Suprapubic skin (tissue), 4 donors: ENCODE measurements at regions not wholly inside any gene's neighbourhood (a gene's known extent, or its start where the extent isn't known, plus 50 kb on each side); places are given as distances from the start of the nearest gene placed in this dataset.

Experiments used
- DNase-seq, 2 donors: peaks; one replicate each; pipeline ENCODE4 v3.0.0-alpha.2; 2019; ENCODE audit warnings: low spot score in 2 of 2
- H3K27ac ChIP-seq: fragments of 200-600 bp; sonication (generic); one replicate; pipeline ENCODE4 v1.5.1; 2019
- H3K27me3 ChIP-seq: fragments of 200-600 bp; sonication (generic); one replicate; pipeline ENCODE4 v1.5.1; 2019
- H3K36me3 ChIP-seq: fragments of 200-600 bp; sonication (generic); one replicate; pipeline ENCODE4 v1.5.1; 2019
- H3K4me1 ChIP-seq: fragments of 200-600 bp; sonication (generic); one replicate; pipeline ENCODE4 v1.5.1; 2019
- H3K4me3 ChIP-seq: fragments of 200-600 bp; sonication (generic); one replicate; pipeline ENCODE4 v1.5.1; 2019; ENCODE audit warnings: mild to moderate bottlenecking
- H3K9me3 ChIP-seq: fragments of 200-600 bp; sonication (generic); one replicate; pipeline ENCODE4 v1.5.1; 2019
- EP300 ChIP-seq: sonication (generic); formaldehyde crosslinking; IDR thresholded peaks from one replicate; pipeline ENCODE4 v1.6.1; 2017; ENCODE audit warnings: antibody characterized with exemption
- POLR2A ChIP-seq, 2 donors: fragments of 450-650 bp; IDR thresholded peaks; one replicate each; pipeline ENCODE4 v1.6.1; 2017; ENCODE audit warnings: antibody characterized with exemption in 2 of 2, mild to moderate bottlenecking in 2 of 2, moderate library complexity in 2 of 2
- POLR2AphosphoS5 ChIP-seq, 3 donors: sonication (generic); formaldehyde crosslinking; IDR thresholded peaks; one replicate each; pipeline ENCODE4 v1.6.1; 2017; ENCODE audit warnings: antibody characterized with exemption in 3 of 3
- WGBS: methylation state at CpG from one replicate; pipeline ENCODE4 v1.1.5; 2018; 5-methylcytosine and 5-hydroxymethylcytosine counted together
- TF ChIP-seq, protein P1 (sequence below), 2 donors: fragments of 200-600 bp in 1 of 2; fragments of 450-650 bp in 1 of 2; sonication (generic) in 1 of 2; IDR thresholded peaks; one replicate each; pipeline ENCODE4 v1.5.1; 2016 to 2019; ENCODE audit warnings: antibody characterized with exemption in 2 of 2, mild to moderate bottlenecking in 1 of 2, moderate library complexity in 1 of 2

DNA sequence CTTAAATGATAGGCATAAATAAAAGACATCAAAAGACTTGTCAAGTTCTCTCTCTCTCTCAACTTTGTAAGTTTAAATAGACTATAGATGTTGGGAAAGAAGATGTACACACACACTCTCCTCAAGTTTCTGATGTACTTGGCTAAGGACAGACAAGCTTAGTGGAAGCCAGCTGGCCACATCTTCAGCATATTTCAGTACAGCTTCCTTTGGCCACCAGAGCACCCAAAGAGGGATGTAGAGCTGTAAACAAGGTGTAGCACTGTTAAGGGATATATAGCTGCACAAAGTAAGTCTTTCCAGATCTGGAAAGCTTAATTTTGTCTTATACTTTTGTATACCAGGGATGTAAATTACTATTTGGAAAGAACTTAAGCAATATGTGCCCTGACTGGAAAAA lies 64.3 kb upstream of the MSTN start:
- Histone ChIP-seq H3K27ac (no peak overlapping the region), H3K27me3 (no peaks in the 10 kb centered on the region), H3K36me3 (no peaks in the 10 kb centered on the region), H3K9me3 (no peaks in the 10 kb centered on the region), H3K4me1 (no peaks in the 10 kb centered on the region), H3K4me3 (no peak overlapping the region)
- DNase-seq: no peak
- TF ChIP-seq EP300 (no peak), POLR2A (IDR thresholded peaks at IDR 0.05) (no peak)

DNA sequence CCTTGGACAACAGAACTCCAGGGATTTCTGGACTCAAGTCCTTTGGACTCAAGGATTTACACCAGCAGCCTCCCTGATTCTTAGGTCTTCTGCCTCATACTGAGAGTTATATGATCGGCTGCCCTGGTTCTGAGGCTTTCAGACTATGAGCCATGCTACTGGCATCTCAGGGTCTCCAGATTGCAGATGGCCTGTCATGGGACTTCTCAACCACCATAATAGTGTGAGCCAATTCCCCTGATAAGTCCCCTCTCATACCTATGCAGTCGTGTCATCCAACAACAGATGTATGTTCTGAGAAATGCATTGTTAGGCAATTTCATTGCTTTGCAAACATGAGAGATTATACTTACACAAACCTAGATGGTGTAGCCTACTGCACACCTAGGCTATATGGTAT lies 61.4 kb upstream of the MSTN start:
- 88% methylated on average over 2 of the region's 2 CpGs for WGBS
- Histone ChIP-seq H3K4me3 (no peak overlapping the region), H3K36me3 (no peaks in the 10 kb centered on the region), H3K4me1 (no peaks in the 10 kb centered on the region), H3K9me3 (no peaks in the 10 kb centered on the region), H3K27ac (no peak overlapping the region), H3K27me3 (no peaks in the 10 kb centered on the region)
- TF ChIP-seq EP300 (no peak), POLR2A (IDR thresholded peaks at IDR 0.05) (no peak), POLR2AphosphoS5 (IDR thresholded peaks at IDR 0.05) (no peak)
- no peak for DNase-seq

DNA sequence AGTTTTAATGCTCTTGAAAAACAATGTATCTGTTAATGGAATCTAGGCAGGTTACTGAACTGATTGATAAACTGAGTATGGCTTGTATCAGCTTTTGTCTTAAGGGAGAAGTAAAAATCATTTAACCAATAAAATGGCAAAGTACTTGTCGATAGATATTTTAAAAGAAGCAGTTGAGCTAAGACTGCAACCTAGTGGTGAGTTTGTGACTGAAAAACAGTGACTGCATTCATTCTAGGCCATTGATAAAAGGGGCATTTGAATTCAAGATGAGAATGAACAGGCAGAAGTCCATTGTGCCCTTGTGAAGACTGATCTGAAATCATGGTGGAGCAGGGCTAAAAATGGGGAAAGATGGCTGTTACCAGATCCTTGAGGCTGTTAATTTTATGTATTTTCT lies 59.4 kb upstream of the MSTN start:
- Histone ChIP-seq H3K4me3 (no peak overlapping the region), H3K9me3 (no peaks in the 10 kb centered on the region), H3K27me3 (no peaks in the 10 kb centered on the region), H3K27ac (no peak overlapping the region), H3K4me1 (no peaks in the 10 kb centered on the region), H3K36me3 (no peaks in the 10 kb centered on the region)
- no peak for DNase-seq
- WGBS: 62% methylated on average over 1 of the region's 1 CpG
- TF ChIP-seq POLR2AphosphoS5 (IDR thresholded peaks at IDR 0.05) (no peak), EP300 (no peak), POLR2A (IDR thresholded peaks at IDR 0.05) (no peak)
- TF ChIP-seq, protein P1, sequence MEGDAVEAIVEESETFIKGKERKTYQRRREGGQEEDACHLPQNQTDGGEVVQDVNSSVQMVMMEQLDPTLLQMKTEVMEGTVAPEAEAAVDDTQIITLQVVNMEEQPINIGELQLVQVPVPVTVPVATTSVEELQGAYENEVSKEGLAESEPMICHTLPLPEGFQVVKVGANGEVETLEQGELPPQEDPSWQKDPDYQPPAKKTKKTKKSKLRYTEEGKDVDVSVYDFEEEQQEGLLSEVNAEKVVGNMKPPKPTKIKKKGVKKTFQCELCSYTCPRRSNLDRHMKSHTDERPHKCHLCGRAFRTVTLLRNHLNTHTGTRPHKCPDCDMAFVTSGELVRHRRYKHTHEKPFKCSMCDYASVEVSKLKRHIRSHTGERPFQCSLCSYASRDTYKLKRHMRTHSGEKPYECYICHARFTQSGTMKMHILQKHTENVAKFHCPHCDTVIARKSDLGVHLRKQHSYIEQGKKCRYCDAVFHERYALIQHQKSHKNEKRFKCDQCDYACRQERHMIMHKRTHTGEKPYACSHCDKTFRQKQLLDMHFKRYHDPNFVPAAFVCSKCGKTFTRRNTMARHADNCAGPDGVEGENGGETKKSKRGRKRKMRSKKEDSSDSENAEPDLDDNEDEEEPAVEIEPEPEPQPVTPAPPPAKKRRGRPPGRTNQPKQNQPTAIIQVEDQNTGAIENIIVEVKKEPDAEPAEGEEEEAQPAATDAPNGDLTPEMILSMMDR (IDR thresholded peaks at IDR 0.05): no peak

DNA sequence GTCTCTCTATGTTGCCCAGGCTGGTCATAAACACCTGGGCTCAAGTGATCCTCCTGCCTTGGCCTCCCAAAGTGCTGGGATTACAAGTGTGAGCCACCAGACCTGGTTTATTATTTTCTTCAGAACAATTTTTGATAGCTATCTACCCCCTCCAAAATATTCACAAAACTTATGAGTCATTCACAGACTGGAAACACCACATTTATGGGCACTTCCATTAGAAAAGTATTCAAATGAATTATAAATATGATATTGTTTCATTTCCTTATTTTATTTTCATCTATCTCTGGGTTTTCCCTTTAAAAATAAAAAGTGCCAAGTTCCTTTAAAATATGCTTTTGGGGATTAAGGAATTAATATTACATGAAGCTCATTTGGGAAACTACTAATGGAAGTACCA lies 58.8 kb upstream of the MSTN start:
- H3K36me3 ChIP-seq: no peaks in the 10 kb centered on the region
- H3K4me1 ChIP-seq: no peaks in the 10 kb centered on the region
- no peak overlapping the region for H3K27ac ChIP-seq
- no peak for TF ChIP-seq POLR2AphosphoS5 (IDR thresholded peaks at IDR 0.05)
- no peak for TF ChIP-seq POLR2A (IDR thresholded peaks at IDR 0.05)
- TF ChIP-seq, protein P1 (IDR thresholded peaks at IDR 0.05): no peak
- TF ChIP-seq EP300: no peak
- H3K27me3 ChIP-seq: no peaks in the 10 kb centered on the region
- no peaks in the 10 kb centered on the region for H3K9me3 ChIP-seq
- no peak for DNase-seq
- no peak overlapping the region for H3K4me3 ChIP-seq

DNA sequence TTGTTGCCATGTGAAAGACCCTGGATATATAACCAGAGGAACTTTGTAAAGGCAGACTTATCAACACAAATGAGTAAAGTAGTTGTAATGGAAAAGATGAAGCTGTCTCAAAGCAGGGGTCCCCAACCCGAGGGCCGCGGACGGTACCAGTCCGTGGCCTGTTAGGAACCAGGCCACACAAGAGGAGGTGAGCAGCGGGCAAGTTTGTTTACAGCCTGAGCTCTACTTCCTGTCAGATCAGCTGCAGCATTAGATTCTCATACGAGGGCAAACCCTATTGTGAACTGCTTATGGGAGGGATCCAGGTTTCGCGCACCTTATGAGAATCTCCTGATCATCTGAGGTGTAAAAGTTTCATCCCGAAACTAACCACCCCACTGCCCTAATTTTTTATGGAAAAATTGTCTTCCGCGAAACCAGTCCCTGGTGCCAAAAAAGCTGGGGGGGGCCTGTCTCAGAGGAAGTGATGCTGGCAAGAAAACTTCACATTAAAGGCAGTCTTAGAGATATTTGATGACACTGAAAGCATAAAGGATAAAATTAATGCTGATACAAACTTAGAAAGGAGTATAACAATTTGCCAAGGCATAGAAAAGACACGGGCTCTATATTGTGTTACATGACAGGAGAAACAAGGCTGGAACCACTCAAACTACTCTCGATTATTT lies 57.5 kb upstream of the MSTN start:
- Histone ChIP-seq H3K27ac (no peak overlapping the region), H3K36me3 (no peaks in the 10 kb centered on the region), H3K4me1 (no peaks in the 10 kb centered on the region), H3K27me3 (no peaks in the 10 kb centered on the region), H3K9me3 (no peaks in the 10 kb centered on the region), H3K4me3 (no peak overlapping the region)
- TF ChIP-seq EP300 (no peak), POLR2AphosphoS5 (IDR thresholded peaks at IDR 0.05) (no peak)
- DNase-seq: no peak
- 65% methylated on average over 14 of the region's 14 CpGs for WGBS

DNA sequence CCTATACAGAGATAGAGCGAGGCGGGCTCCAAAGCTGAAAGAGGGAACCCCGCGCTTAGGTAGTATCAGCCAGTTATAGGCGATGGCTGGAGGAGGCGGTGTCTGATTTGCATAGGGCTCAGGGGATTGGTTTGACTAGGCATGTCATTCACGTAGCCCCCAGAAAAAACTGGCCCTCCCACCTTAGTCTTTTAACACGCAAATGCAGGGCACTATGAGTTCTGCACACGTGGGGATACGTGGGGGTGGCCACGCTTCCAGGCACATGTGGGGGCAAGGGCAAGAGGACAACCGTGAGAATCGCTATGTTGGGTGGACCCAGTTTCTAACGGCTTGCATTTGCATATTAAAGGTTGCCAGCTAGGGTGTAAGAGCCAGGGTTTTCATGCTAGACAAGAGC lies 56.7 kb upstream of the MSTN start:
- H3K27ac ChIP-seq: no peak overlapping the region
- H3K9me3 ChIP-seq: no peaks in the 10 kb centered on the region
- TF ChIP-seq POLR2A (IDR thresholded peaks at IDR 0.05): no peak
- no peak for TF ChIP-seq EP300
- TF ChIP-seq, protein P1 (IDR thresholded peaks at IDR 0.05): no peak
- TF ChIP-seq POLR2AphosphoS5 (IDR thresholded peaks at IDR 0.05): no peak
- H3K27me3 ChIP-seq: no peaks in the 10 kb centered on the region
- no peaks in the 10 kb centered on the region for H3K4me1 ChIP-seq
- no peak for DNase-seq
- peak overlapping the region; percentile 2 for H3K4me3 ChIP-seq
- 74% methylated on average over 14 of the region's 14 CpGs for WGBS
- no peaks in the 10 kb centered on the region for H3K36me3 ChIP-seq

DNA sequence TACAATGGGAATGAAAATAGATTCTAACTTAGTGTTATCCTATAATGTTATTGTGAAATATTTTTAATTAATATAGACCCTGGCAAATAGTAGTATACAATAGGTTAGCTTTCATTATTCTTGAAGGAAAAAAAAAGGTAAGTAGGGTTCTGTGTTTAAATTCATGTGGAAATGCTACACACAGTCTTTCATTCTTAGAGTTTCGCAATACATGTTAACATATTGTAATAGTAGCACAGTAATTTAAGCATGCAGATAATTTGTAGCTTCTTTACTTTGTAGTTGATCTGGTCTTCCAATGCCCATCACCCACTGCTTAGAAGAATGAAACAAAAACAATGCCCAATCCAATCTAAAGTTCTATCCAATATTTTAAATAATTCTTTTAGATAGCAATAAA lies 54.8 kb upstream of the MSTN start:
- TF ChIP-seq POLR2AphosphoS5 (IDR thresholded peaks at IDR 0.05) (no peak), POLR2A (IDR thresholded peaks at IDR 0.05) (no peak), EP300 (no peak)
- TF ChIP-seq, protein P1 (IDR thresholded peaks at IDR 0.05): no peak
- no peak for DNase-seq
- H3K4me3 ChIP-seq: no peak overlapping the region
- H3K9me3 ChIP-seq: no peaks in the 10 kb centered on the region
- H3K27ac ChIP-seq: no peak overlapping the region
- H3K36me3 ChIP-seq: no peaks in the 10 kb centered on the region
- H3K27me3 ChIP-seq: no peaks in the 10 kb centered on the region
- H3K4me1 ChIP-seq: no peaks in the 10 kb centered on the region
- WGBS: 94% methylated on average over 1 of the region's 1 CpG
